ENCODE measurements at regions not wholly inside any gene's neighbourhood (a gene's known extent, or its start where the extent isn't known, plus 50 kb on each side); places are given as distances from the start of the nearest gene placed in this dataset.

GRCh38 chr5:165779505-165779904, 2274.1 kb downstream of the MAT2B start:
- DNase-seq, result no peak
- H3K79me2 ChIP-seq (ENCODE audit: control insufficient read depth, insufficient read depth, low read length, poor library complexity), result no peaks in the 10 kb centered on the region
- H2BK5ac ChIP-seq (ENCODE audit: low read depth, low read length, poor library complexity), result no peak overlapping the region
- H4K91ac ChIP-seq (ENCODE audit: low read depth, low read length), result no peak overlapping the region
- no peak overlapping the region for H2BK120ac ChIP-seq (ENCODE audit: insufficient read depth, low read length, poor library complexity)
- no peak overlapping the region for H4K8ac ChIP-seq (ENCODE audit: low read depth, low read length)
- no peak overlapping the region for H3K27ac ChIP-seq (ENCODE audit: low read depth, low read length)
- H2AK5ac ChIP-seq (ENCODE audit: low read length), result no peak overlapping the region
- WGBS (ENCODE audit: extremely low coverage, insufficient coverage, insufficient read length), result no CpG with 5 or more reads among the region's 1 CpG
- no peaks in the 10 kb centered on the region for H3K9me3 ChIP-seq (ENCODE audit: insufficient read depth, low read depth, low read length)
- no peak overlapping the region for H3K23ac ChIP-seq (ENCODE audit: low read length)
- no peaks in the 10 kb centered on the region for H3K36me3 ChIP-seq (ENCODE audit: control insufficient read depth in 1 of 2, insufficient read depth in 2 of 2, low read length in 2 of 2)
- no peak overlapping the region for H3K18ac ChIP-seq (ENCODE audit: low read length)
- H3K27me3 ChIP-seq (ENCODE audit: insufficient read depth, low read length), result no peaks in the 10 kb centered on the region
- no peak overlapping the region for H2BK12ac ChIP-seq (ENCODE audit: low read length)
- H3K4me3 ChIP-seq (ENCODE audit: low read depth, low read length), result no peak overlapping the region
- H4K12ac ChIP-seq (ENCODE audit: low read depth, low read length), result no peak overlapping the region
- H3K14ac ChIP-seq (ENCODE audit: low read length), result no peak overlapping the region
- H3K4me1 ChIP-seq (ENCODE audit: control insufficient read depth in 1 of 2, insufficient read depth in 2 of 2, low read length in 2 of 2), result no peaks in the 10 kb centered on the region
- no peaks in the 10 kb centered on the region for H3K79me1 ChIP-seq (ENCODE audit: low read length)
- H3K4ac ChIP-seq (ENCODE audit: low read depth, low read length), result no peak overlapping the region
- no peak overlapping the region for H3K4me2 ChIP-seq (ENCODE audit: low read length)
- H2AFZ ChIP-seq (ENCODE audit: insufficient read depth, low read length, poor library complexity), result no peak overlapping the region
- no peak overlapping the region for H3K9ac ChIP-seq (ENCODE audit: low read length)

- H2BK120ac ChIP-seq (ENCODE audit: insufficient read depth, low read length, poor library complexity), result no peak overlapping the region
- no peak overlapping the region for H3K14ac ChIP-seq (ENCODE audit: low read length)
- no peak overlapping the region for H3K27ac ChIP-seq (ENCODE audit: low read depth, low read length)
- H4K8ac ChIP-seq (ENCODE audit: low read depth, low read length), result no peak overlapping the region
- H3K9me3 ChIP-seq (ENCODE audit: insufficient read depth, low read depth, low read length), result no peaks in the 10 kb centered on the region
- WGBS (ENCODE audit: extremely low coverage, insufficient coverage, insufficient read length), result no CpG with 5 or more reads among the region's 5 CpGs
- no peak overlapping the region for H3K4me2 ChIP-seq (ENCODE audit: low read length)
- no peak overlapping the region for H2AFZ ChIP-seq (ENCODE audit: insufficient read depth, low read length, poor library complexity)
- H2BK5ac ChIP-seq (ENCODE audit: low read depth, low read length, poor library complexity), result no peak overlapping the region
- H3K4ac ChIP-seq (ENCODE audit: low read depth, low read length), result no peak overlapping the region
- H3K36me3 ChIP-seq (ENCODE audit: control insufficient read depth in 1 of 2, insufficient read depth in 2 of 2, low read length in 2 of 2), result no peaks in the 10 kb centered on the region
- H2BK12ac ChIP-seq (ENCODE audit: low read length), result no peak overlapping the region
- H4K91ac ChIP-seq (ENCODE audit: low read depth, low read length), result no peak overlapping the region
- no peak overlapping the region for H2AK5ac ChIP-seq (ENCODE audit: low read length)
- H3K27me3 ChIP-seq (ENCODE audit: insufficient read depth, low read length), result no peaks in the 10 kb centered on the region
- no peak overlapping the region for H3K4me3 ChIP-seq (ENCODE audit: low read depth, low read length)
- no peaks in the 10 kb centered on the region for H3K79me1 ChIP-seq (ENCODE audit: low read length)
- no peaks in the 10 kb centered on the region for H3K79me2 ChIP-seq (ENCODE audit: control insufficient read depth, insufficient read depth, low read length, poor library complexity)
- H3K9ac ChIP-seq (ENCODE audit: low read length), result no peak overlapping the region
- no peak overlapping the region for H3K23ac ChIP-seq (ENCODE audit: low read length)
- H3K18ac ChIP-seq (ENCODE audit: low read length), result no peak overlapping the region
- no peaks in the 10 kb centered on the region for H3K4me1 ChIP-seq (ENCODE audit: control insufficient read depth in 1 of 2, insufficient read depth in 2 of 2, low read length in 2 of 2)
- no peak for DNase-seq
- H4K12ac ChIP-seq (ENCODE audit: low read depth, low read length), result no peak overlapping the region
Observed at GRCh38 chr5:165780901-165781300, 2275.5 kb downstream of the MAT2B start.

GRCh38 chr5:165781738-165782137, 2276.3 kb downstream of the MAT2B start:
- Histone ChIP-seq H3K27ac (ENCODE audit: low read depth, low read length) (no peak overlapping the region), H2AFZ (ENCODE audit: insufficient read depth, low read length, poor library complexity) (no peak overlapping the region), H3K4me1 (ENCODE audit: control insufficient read depth in 1 of 2, insufficient read depth in 2 of 2, low read length in 2 of 2) (no peaks in the 10 kb centered on the region), H3K79me2 (ENCODE audit: control insufficient read depth, insufficient read depth, low read length, poor library complexity) (no peaks in the 10 kb centered on the region), H3K4me2 (ENCODE audit: low read length) (no peak overlapping the region), H3K27me3 (ENCODE audit: insufficient read depth, low read length) (no peaks in the 10 kb centered on the region), H4K8ac (ENCODE audit: low read depth, low read length) (no peak overlapping the region), H3K9me3 (ENCODE audit: insufficient read depth, low read depth, low read length) (no peaks in the 10 kb centered on the region), H4K12ac (ENCODE audit: low read depth, low read length) (no peak overlapping the region), H2BK120ac (ENCODE audit: insufficient read depth, low read length, poor library complexity) (no peak overlapping the region), H3K14ac (ENCODE audit: low read length) (no peak overlapping the region), H2BK12ac (ENCODE audit: low read length) (no peak overlapping the region), H3K79me1 (ENCODE audit: low read length) (no peaks in the 10 kb centered on the region), H3K36me3 (ENCODE audit: control insufficient read depth in 1 of 2, insufficient read depth in 2 of 2, low read length in 2 of 2) (no peaks in the 10 kb centered on the region), H3K4me3 (ENCODE audit: low read depth, low read length) (no peak overlapping the region), H3K9ac (ENCODE audit: low read length) (no peak overlapping the region), H2AK5ac (ENCODE audit: low read length) (no peak overlapping the region), H3K4ac (ENCODE audit: low read depth, low read length) (no peak overlapping the region), H3K23ac (ENCODE audit: low read length) (no peak overlapping the region), H4K91ac (ENCODE audit: low read depth, low read length) (no peak overlapping the region), H3K18ac (ENCODE audit: low read length) (no peak overlapping the region), H2BK5ac (ENCODE audit: low read depth, low read length, poor library complexity) (no peak overlapping the region)
- WGBS (ENCODE audit: extremely low coverage, insufficient coverage, insufficient read length), result no CpG with 5 or more reads among the region's 4 CpGs
- DNase-seq, result no peak

- H3K27ac ChIP-seq (ENCODE audit: low read depth, low read length), result no peak overlapping the region
- H3K4me2 ChIP-seq (ENCODE audit: low read length), result no peak overlapping the region
- H3K9me3 ChIP-seq (ENCODE audit: insufficient read depth, low read depth, low read length), result no peaks in the 10 kb centered on the region
- no peak overlapping the region for H2AK5ac ChIP-seq (ENCODE audit: low read length)
- no peak overlapping the region for H3K23ac ChIP-seq (ENCODE audit: low read length)
- H3K9ac ChIP-seq (ENCODE audit: low read length), result no peak overlapping the region
- H3K4ac ChIP-seq (ENCODE audit: low read depth, low read length), result no peak overlapping the region
- H2BK12ac ChIP-seq (ENCODE audit: low read length), result no peak overlapping the region
- no peak overlapping the region for H3K4me3 ChIP-seq (ENCODE audit: low read depth, low read length)
- no peak overlapping the region for H2BK120ac ChIP-seq (ENCODE audit: insufficient read depth, low read length, poor library complexity)
- no peaks in the 10 kb centered on the region for H3K79me1 ChIP-seq (ENCODE audit: low read length)
- no peak overlapping the region for H3K14ac ChIP-seq (ENCODE audit: low read length)
- no peak overlapping the region for H2AFZ ChIP-seq (ENCODE audit: insufficient read depth, low read length, poor library complexity)
- H3K27me3 ChIP-seq (ENCODE audit: insufficient read depth, low read length), result no peaks in the 10 kb centered on the region
- H4K8ac ChIP-seq (ENCODE audit: low read depth, low read length), result no peak overlapping the region
- H3K79me2 ChIP-seq (ENCODE audit: control insufficient read depth, insufficient read depth, low read length, poor library complexity), result no peaks in the 10 kb centered on the region
- no peaks in the 10 kb centered on the region for H3K36me3 ChIP-seq (ENCODE audit: control insufficient read depth in 1 of 2, insufficient read depth in 2 of 2, low read length in 2 of 2)
- H4K91ac ChIP-seq (ENCODE audit: low read depth, low read length), result no peak overlapping the region
- H2BK5ac ChIP-seq (ENCODE audit: low read depth, low read length, poor library complexity), result no peak overlapping the region
- DNase-seq, result no peak
- no peaks in the 10 kb centered on the region for H3K4me1 ChIP-seq (ENCODE audit: control insufficient read depth in 1 of 2, insufficient read depth in 2 of 2, low read length in 2 of 2)
- WGBS (ENCODE audit: extremely low coverage, insufficient coverage, insufficient read length), result no CpG with 5 or more reads among the region's 4 CpGs
- H3K18ac ChIP-seq (ENCODE audit: low read length), result no peak overlapping the region
- no peak overlapping the region for H4K12ac ChIP-seq (ENCODE audit: low read depth, low read length)
Observed at GRCh38 chr5:165783024-165783423, 2277.6 kb downstream of the MAT2B start.

Data from trophoblast cell (in vitro differentiated cells and primary cell).